GM19467 (cell line): ENCODE measurements at regions not wholly inside any gene's neighbourhood (a gene's known extent, or its start where the extent isn't known, plus 50 kb on each side); places are given as distances from the start of the nearest gene placed in this dataset.
"Not testable (repeated sequence)": the region's sequence is repeated elsewhere in the genome, so short reads cannot be mapped to it uniquely, and the experiment has no call there.

ENCODE experiments used
- ATAC-seq: cut with Tn5 transposase; IDR thresholded peaks from one replicate; pipeline ENCODE4 v1.9.1; 2021; ENCODE audit warnings: mild to moderate bottlenecking, moderate library complexity; ENCODE audit not compliant: unreplicated experiment

DNA sequence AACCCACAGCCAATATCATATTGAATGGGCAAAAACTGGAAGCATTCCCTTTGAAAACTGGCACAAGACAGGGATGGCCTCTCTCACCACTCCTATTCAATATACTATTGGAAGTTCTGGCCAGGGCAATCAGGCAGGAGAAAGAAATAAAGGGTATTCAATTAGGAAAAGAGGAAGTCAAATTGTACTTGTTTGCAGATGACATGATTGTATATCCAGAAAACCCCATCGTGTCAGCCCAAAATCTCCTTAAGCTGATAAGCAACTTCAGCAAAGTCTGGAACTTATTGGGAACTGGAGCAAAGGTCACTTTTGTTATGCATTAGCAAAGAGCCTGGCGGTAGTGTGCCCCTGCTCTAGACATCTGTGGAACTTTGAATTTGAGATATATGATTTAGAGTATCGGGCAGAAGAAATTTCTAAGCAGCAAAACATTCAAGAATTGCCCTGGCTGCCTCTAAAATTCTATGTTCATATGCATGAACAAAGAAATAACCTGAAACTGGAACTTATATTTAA lies 53.4 kb upstream of the PSMA1 start:
- ATAC-seq, result not testable (repeated sequence)

DNA sequence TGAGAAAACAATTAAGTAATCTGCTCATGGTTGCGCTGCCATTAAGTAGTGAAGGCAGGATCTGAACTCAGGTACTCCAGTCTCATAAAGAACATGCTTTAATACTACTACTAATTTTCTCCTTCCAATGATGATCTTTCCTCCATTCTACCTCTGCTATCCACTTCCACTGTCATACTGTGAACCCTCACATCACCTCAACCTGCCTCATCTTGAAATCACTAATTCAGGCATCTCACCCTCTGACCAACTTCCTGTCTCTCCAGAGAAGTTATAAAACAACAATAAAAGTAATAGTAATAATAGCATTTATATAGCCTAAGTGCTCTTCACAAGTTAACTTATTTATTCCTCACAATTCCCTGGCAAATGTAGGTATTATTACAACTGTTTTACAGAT lies 57.1 kb upstream of the PSMA1 start:
- no peak for ATAC-seq

DNA sequence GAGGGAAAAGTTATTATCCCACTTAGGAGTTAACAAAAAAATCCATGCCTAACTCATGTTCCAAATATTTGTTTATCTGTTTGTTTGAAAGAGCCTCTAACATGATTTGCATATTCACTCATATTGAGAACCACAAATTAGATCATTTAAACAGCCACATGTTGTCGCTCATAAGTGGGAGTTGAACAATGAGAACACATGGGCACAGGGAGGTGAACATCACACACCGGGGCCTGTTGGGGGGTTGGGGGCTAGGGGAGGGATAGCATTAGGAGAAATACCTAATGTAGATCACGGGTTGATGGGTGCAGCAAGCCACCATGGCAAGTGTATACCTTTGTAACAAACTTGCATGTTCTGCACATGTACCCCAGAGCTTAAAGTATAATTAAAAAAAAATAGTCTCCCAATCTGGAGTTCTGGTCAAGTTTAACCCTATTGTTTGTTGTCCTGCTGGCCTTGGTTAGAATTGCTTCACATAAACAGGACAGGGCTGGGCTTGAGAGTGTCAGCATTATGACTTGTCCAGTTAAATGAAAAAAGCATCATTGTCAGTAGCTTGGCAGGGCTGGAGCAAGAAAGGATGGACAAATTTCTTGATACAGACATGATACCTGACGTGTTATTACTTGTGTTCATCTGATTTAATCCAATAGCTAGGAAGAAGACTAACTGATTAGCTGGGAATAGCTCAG lies 57.8 kb upstream of the PSMA1 start:
- ATAC-seq, result no peak

DNA sequence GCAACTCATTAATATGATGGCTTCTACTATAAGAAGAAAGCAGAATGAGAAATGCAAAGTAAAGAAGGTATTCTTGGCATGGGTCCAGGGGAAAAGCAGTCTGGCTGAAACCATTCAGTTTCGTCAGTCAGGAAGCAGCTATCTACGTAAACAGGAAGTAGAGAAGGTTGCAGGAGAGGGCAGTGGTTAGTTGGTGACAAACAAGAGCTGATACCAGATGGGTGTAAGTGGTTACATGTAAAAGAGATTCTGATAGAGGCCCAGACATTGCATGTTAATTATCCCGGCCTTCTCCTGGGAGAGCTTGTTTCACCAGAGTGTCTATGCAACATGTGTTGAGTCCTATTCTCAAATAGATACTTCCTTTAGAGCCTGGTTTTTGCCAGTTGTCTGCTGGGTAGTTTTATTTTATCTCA lies 58.4 kb upstream of the PSMA1 start:
- ATAC-seq, result peak; percentile 98

DNA sequence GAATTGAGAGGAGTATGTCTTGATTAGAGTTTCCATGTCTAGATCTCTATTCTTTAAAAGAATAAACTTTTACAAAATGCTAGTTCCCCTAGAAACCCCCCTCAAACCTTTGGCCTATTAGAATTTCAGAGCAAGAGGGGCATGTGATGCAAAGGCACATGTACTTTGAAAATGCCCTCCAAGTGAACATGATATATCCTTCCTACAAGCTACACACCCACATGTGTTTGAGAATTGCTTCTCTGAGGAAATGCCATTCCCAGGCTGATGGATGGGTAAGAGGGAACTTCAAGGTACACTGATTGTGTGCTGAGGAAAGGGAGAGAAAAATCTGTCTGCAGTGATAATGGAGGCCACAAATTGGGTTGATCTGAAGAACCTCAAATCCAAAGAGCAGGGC lies 59.5 kb upstream of the PSMA1 start:
- no peak for ATAC-seq

DNA sequence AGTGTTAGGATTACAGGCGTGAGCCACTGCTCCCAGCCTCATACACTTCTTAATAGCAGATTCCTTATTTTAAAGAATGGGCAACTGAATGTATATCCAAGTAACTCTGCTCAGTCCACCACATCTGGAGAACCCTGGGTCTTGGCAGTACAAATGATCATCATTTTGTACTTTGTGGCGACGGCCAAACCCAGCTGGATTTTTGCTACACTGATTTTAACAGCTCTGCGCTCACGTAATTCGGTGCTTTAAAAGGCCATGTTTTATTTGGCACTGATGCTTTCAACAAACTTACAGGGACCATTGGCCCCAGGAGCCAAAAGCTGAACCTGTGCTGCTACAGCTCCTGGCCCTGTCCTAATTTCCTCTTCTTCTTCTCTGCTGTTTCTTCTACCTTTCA lies 60.8 kb upstream of the PDE3B start:
- ATAC-seq, result no peak

DNA sequence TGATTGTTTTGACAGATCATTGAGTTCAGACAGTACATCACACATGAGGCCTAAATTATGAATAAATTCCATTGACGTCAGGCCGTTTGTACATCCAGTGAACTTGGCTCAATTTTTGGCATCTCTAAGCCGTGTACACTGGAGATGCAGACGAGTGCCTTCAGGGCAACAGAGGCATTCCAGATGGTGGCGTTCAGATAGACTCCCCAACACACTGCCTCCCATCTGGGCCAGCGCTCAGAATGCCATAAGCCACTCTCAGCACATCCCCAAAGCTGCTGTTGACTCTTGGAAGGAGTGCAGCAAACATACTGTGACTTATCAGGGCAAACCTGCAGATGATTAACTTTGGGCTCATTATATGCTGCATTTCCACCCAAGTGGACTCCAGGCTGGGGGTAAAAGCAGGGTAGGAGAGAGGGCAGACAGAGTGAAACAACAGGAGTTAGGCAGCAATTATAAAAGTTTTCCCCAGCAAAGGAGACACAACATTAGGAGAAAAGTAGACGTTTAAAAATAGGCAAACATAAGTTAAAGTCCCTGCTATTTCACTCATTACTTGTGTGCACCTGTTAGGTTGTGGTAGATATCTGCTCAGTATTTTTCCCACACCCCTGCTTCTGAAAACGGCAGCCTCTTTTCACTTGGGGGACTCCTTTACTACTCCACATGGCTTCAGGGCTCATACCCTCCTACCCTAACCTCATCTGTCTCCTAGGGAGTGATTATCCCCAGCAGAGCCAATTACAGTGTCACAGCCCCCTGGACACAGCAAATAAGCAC lies 60.2 kb upstream of the PDE3B start:
- no peak for ATAC-seq

DNA sequence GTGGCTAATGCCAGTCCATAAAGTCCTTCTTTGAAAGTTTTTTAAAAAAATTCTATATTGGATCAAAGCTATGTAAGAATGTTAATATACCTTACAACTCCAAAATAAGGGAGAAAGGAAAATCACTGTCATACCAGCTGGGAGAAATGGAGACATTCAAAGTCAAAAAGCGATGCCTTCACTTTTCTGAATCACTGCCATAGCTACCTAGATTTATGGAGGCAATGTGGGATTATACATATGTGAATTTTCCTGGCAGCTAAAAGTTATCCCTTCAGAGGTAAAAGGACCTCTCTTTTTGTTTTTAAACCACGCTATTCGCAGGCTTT lies 59.6 kb upstream of the PDE3B start:
- no peak for ATAC-seq

DNA sequence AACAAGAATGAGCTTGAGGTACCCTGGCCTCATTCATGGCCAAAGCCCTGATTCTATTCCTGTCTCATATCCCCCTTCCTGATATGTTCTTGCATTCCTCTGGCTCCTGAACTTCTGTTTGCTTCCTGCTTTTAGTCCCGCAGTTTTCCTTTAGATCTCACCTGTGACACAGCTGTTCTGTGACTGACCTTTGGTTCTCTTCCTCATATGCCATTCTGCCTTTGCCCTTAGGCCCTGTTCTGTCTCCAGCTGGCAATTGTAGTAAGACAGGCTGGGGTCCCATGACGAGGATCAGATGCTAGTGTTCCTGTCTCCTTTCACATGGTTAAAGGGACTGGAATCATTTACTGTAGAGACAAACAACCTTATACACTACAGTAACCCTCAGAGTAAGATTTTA lies 59.0 kb upstream of the PDE3B start:
- no peak for ATAC-seq

DNA sequence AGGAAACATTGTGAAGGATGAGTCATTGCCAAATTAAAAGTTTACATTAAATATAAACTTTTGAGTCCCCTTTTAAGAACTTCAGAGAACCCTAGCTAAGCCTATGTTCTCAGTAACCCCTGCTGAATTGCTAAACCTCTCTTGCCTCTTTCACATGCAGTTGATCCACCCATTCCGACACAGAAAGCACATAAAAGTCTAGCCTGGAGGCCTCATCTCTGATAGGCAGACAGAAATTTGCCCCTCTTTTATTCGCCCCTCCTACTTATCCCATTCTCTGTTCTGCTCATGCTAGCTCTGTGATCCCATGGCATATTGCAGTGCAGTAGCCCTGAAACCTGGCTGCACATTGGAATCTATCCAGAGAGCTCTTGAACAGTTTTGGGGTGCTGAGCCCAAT lies 58.2 kb upstream of the PDE3B start:
- no peak for ATAC-seq

DNA sequence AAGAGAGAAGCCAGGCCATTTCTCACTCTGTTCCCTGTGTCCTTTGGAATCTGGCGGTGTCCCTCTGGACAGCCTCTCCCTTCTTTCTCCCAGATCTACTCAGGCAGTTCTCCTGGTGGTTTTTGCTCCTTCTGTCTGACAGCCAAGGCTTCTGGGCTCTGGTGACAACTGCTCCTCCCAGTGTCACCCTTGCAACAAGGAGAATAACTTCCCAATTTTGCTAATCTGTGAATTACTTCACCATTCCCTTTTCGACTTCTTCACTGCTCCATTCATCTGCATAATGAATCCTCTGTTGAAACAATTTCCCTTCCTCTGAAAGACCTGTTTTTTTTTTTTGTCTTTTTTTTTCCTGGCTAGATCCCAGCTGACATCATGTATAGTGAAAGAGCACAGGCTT lies 56.3 kb upstream of the PDE3B start:
- ATAC-seq, result no peak

DNA sequence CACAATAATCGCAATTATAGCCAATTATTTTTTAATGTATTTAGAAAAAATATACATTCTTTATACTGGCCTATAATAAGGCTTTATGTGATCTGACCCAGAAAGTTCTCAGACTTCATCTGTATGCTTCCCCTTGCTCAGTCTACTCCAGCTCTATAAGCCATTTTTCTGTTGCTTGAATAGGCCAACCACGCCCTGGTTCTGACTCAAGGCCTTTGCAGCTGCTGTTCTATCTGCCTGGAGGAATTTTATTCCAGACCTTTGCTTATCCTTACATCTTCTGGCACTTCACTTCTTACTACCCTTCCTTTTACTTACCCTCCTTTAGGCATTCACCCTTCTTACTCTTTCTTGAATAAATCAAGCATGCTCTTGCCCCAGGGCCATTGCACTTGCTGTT lies 54.9 kb upstream of the PDE3B start:
- no peak for ATAC-seq

DNA sequence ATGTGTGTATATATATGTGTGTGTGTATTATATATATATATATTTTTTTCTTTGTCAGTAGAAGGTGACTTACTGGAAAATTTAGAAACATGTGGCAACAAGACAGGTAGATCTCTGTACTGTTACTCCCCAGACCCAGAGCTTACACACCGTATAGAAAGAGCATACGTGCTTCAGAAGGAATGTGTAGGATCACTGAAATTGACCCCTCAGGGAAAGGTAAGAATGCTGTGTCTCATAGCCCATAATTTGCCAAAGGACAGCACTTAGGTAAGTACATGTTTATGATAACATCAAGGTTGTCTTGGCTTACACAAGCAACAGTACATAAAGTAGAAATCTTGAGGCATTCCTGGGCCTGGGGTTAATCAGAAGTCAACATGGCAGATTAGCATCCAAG lies 54.2 kb upstream of the PDE3B start:
- no peak for ATAC-seq

DNA sequence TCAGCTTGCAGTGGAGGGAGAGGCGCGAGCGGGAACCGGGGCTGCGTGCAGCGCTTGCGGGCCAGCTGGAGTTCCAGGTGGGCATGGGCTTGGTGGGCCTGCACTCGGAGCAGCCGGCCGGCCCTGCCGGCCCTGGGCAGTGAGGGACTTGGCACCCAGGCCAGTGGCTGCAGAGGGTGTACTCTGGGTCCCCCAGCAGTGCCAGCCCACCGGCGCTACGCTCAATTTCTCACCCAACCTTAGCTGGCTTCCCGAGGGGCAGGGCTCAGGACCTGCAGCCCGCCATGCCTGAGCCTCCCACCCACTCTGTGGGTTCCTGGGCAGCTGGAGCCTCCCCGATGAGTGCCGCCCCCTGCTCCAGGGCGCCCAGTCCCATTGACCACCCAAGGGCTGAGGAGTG lies 52.6 kb upstream of the PDE3B start:
- not testable (repeated sequence) for ATAC-seq

DNA sequence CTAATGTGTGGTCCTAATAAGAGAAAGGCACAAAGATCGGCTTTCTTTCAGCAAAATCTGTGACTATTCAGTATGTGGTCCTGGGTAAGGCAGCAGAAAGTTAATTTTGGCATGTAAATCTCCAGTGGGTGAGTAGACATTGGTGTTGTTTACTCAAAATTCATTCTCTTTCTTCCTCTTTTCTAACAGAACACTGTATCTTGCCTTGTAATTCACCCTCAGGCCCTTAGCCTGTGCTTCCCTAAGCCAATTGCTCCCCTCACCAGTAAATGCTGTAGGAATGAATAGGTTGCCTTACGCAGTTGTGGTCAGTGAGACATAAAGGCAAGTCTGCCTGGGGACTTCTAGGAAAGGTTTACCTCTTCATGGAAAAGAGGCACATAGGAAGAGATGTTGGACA lies 49.9 kb upstream of the PDE3B start:
- no peak for ATAC-seq
